ENCODE measurements at regions not wholly inside any gene's neighbourhood (a gene's known extent, or its start where the extent isn't known, plus 50 kb on each side); places are given as distances from the start of the nearest gene placed in this dataset.

- no peaks in the 10 kb centered on the region for H3K9me3 ChIP-seq
- H3K36me3 ChIP-seq, result no peaks in the 10 kb centered on the region
- intact Hi-C loops (cut with DNase I), result no loop called here
- peak overlapping the region; percentile 68 to 82 (median 72) for H3K27ac ChIP-seq
- no peaks in the 10 kb centered on the region for H3K27me3 ChIP-seq
- H3K4me1 ChIP-seq, result peaks cover 14 to 29% of the 10 kb centered on the region in 2 donors
- no peak for DNase-seq
- H3K4me3 ChIP-seq (replicated peaks in 1 of 3), result no peak overlapping the region
- peak in 1 of 6 experiments; percentile 5 for TF ChIP-seq CTCF (IDR thresholded peaks at IDR 0.05)
- no peak for TF ChIP-seq POLR2A (IDR thresholded peaks at IDR 0.05)
Measured at GRCh38 chr1:59229138-59229537, 67.8 kb upstream of the FGGY start.

- DNase-seq, result no peak
- Histone ChIP-seq H3K4me3 (replicated peaks in 1 of 3) (no peak overlapping the region), H3K9me3 (no peaks in the 10 kb centered on the region), H3K4me1 (peaks cover 14 to 25% of the 10 kb centered on the region in 2 donors), H3K27ac (no peak overlapping the region), H3K36me3 (no peaks in the 10 kb centered on the region), H3K27me3 (no peaks in the 10 kb centered on the region)
- 75 to 92% methylated on average over 2 of the region's 2 CpGs for WGBS, 2 donors
- intact Hi-C loops (cut with DNase I), result no loop called here
- TF ChIP-seq CTCF (IDR thresholded peaks at IDR 0.05) (no peak), POLR2A (IDR thresholded peaks at IDR 0.05) (no peak)
Measured at GRCh38 chr1:59230622-59231021, 66.3 kb upstream of the FGGY start.

GRCh38 chr1:59232216-59232615, 64.7 kb upstream of the FGGY start:
- Histone ChIP-seq H3K36me3 (no peaks in the 10 kb centered on the region), H3K4me1 (peaks cover 14 to 25% of the 10 kb centered on the region in 2 donors), H3K27ac (no peak overlapping the region), H3K9me3 (no peaks in the 10 kb centered on the region), H3K4me3 (replicated peaks in 1 of 3) (no peak overlapping the region), H3K27me3 (no peaks in the 10 kb centered on the region)
- DNase-seq, result peak; percentile 67 to 72
- 57 to 60% methylated on average over 6 of the region's 6 CpGs for WGBS, 2 donors
- TF ChIP-seq POLR2A (IDR thresholded peaks at IDR 0.05), result no peak
- intact Hi-C loops (cut with DNase I), result no loop called here

DNA sequence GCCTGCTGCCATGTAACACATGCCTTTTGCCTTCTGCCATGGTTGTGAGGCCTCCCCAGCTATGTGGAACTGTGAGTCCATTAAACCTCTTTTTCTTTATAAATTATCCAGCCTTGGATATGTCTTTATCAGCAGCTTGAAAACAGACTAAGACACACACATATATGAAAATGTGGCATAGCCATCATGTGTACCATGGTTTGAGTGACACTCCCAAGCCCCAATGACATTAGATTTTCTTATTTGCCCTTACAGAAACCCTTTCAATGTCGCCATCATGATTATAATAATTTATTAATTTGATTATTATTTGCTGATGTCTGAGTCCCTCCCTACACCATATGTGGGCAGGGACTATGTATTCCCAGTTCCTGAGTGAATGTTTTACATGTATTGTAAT, 63.5 kb upstream of the FGGY start:
- Histone ChIP-seq H3K4me3 (replicated peaks in 1 of 3) (no peak overlapping the region), H3K4me1 (peaks cover 12 to 23% of the 10 kb centered on the region in 2 donors), H3K36me3 (no peaks in the 10 kb centered on the region), H3K9me3 (no peaks in the 10 kb centered on the region), H3K27me3 (no peaks in the 10 kb centered on the region), H3K27ac (no peak overlapping the region)
- 93 to 96% methylated on average over 1 of the region's 1 CpG for WGBS, 2 donors
- no peak for DNase-seq
- TF ChIP-seq CTCF (IDR thresholded peaks at IDR 0.05) (no peak), POLR2A (IDR thresholded peaks at IDR 0.05) (no peak)
- intact Hi-C loops (cut with DNase I), result no loop called here

GRCh38 chr1:59236721-59237545, 60.0 kb upstream of the FGGY start:
- no peak overlapping the region for H3K4me3 ChIP-seq (replicated peaks in 1 of 3)
- peaks cover 2 to 8% of the 10 kb centered on the region in 2 donors for H3K4me1 ChIP-seq
- H3K9me3 ChIP-seq, result no peaks in the 10 kb centered on the region
- H3K36me3 ChIP-seq, result no peaks in the 10 kb centered on the region
- no peak for DNase-seq
- intact Hi-C loops (cut with DNase I), result no loop called here
- no peak for TF ChIP-seq CTCF (IDR thresholded peaks at IDR 0.05)
- TF ChIP-seq POLR2A (IDR thresholded peaks at IDR 0.05), result no peak
- WGBS, 2 donors, result 87 to 94% methylated on average over 3 of the region's 3 CpGs
- H3K27me3 ChIP-seq, result no peaks in the 10 kb centered on the region
- no peak overlapping the region for H3K27ac ChIP-seq

Data from thyroid gland (tissue), 4 donors.